ENCODE measurements at regions not wholly inside any gene's neighbourhood (a gene's known extent, or its start where the extent isn't known, plus 50 kb on each side); places are given as distances from the start of the nearest gene placed in this dataset.

DNA sequence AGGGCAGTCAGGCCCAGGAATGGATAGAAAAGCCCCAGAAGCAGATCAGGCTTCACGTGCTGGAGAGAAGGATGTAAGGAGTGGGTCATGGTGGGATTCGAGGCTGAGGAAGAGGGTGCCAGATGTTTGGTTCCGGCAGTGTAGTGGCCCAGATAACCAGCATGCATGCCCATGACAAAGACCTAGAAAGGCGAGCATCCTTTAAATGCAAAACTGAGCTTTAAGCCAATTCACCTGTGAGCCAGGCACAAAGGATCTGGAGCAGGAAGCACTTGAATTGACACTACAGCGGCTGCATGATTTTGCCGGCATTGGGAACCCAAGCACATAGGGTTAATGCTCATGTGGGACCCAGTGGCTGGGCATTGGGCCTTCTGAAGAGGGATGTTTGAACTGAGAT, 185.5 kb downstream of the TRIM29 start:
- TF ChIP-seq, protein P1, sequence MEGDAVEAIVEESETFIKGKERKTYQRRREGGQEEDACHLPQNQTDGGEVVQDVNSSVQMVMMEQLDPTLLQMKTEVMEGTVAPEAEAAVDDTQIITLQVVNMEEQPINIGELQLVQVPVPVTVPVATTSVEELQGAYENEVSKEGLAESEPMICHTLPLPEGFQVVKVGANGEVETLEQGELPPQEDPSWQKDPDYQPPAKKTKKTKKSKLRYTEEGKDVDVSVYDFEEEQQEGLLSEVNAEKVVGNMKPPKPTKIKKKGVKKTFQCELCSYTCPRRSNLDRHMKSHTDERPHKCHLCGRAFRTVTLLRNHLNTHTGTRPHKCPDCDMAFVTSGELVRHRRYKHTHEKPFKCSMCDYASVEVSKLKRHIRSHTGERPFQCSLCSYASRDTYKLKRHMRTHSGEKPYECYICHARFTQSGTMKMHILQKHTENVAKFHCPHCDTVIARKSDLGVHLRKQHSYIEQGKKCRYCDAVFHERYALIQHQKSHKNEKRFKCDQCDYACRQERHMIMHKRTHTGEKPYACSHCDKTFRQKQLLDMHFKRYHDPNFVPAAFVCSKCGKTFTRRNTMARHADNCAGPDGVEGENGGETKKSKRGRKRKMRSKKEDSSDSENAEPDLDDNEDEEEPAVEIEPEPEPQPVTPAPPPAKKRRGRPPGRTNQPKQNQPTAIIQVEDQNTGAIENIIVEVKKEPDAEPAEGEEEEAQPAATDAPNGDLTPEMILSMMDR (IDR thresholded peaks at IDR 0.05; ENCODE audit: unreplicated experiment): no peak
- no peaks in the 10 kb centered on the region for H3K36me3 Mint-ChIP-seq (ENCODE audit: insufficient read depth)
- no peak for DNase-seq (ENCODE audit: low spot score, unreplicated experiment)
- no peaks in the 10 kb centered on the region for H3K4me1 Mint-ChIP-seq (ENCODE audit: low read depth)
- H3K27ac Mint-ChIP-seq: no peak overlapping the region
- H3K4me3 Mint-ChIP-seq (ENCODE audit: low read depth): no peak overlapping the region
- H3K9me3 Mint-ChIP-seq (ENCODE audit: low read depth): no peaks in the 10 kb centered on the region
- peaks cover 14% of the 10 kb centered on the region for H3K27me3 Mint-ChIP-seq

DNA sequence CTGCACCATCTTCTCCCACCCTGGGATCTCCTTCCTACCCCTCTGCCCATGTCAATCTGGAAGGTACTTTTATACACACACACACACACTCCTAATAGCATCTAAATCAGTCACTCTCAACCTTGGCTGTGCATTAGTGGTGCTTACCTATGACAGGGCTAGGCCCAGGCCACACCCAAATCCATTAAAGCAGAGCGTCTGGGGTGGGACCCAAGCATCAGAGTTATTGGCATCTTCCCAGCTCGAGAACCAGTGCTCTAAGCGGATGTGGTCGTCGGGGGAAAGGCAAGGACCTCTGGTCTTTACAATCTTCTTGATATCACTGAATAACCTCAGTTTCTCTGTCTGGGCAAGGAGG, 194.6 kb downstream of the TRIM29 start:
- H3K4me3 Mint-ChIP-seq (ENCODE audit: low read depth): no peak overlapping the region
- H3K4me1 Mint-ChIP-seq (ENCODE audit: low read depth): no peaks in the 10 kb centered on the region
- no peaks in the 10 kb centered on the region for H3K36me3 Mint-ChIP-seq (ENCODE audit: insufficient read depth)
- H3K27me3 Mint-ChIP-seq: peaks cover 33% of the 10 kb centered on the region
- no peak overlapping the region for H3K27ac Mint-ChIP-seq
- H3K9me3 Mint-ChIP-seq (ENCODE audit: low read depth): no peaks in the 10 kb centered on the region
- no peak for DNase-seq (ENCODE audit: low spot score, unreplicated experiment)
- TF ChIP-seq, protein P1 (IDR thresholded peaks at IDR 0.05; ENCODE audit: unreplicated experiment): no peak

DNA sequence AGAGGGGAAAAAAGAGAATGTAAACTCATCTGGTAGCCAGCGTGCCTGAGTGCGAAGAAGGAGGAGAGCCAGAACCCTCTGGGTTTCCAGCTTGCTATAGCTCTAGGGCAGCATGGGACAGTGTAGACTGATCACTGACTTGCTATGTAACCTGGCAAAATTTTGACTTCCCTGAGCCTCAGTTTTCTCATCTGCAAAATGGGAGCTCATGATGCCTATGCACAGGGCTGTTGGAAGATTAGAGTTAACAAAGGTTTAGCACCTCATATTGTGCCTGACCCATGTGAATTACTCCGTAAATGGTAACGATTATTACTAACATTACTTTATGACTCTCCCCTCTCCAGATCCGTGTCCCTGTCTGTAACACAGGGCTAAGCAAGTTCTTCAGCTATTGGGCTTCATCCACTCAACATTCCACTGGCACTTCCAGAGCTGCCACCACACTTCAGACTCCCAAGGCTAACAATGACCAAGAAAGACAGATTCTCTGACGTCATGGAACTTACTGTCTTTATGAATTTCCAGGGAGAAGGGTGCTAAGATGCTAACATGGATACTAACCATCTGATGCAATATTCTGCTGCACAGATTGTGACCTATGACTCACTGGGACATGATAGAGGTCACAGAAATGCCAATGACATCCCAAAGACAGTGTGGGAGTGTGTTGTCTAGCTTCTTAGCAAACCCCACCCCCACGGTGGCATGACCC, 195.2 kb downstream of the TRIM29 start:
- TF ChIP-seq, protein P1 (IDR thresholded peaks at IDR 0.05; ENCODE audit: unreplicated experiment): no peak
- Mint-ChIP-seq H3K4me3 (ENCODE audit: low read depth) (no peak overlapping the region), H3K4me1 (ENCODE audit: low read depth) (no peaks in the 10 kb centered on the region), H3K36me3 (ENCODE audit: insufficient read depth) (no peaks in the 10 kb centered on the region), H3K27me3 (peaks cover 34% of the 10 kb centered on the region), H3K9me3 (ENCODE audit: low read depth) (no peaks in the 10 kb centered on the region), H3K27ac (no peak overlapping the region)
- no peak for DNase-seq (ENCODE audit: low spot score, unreplicated experiment)

DNA sequence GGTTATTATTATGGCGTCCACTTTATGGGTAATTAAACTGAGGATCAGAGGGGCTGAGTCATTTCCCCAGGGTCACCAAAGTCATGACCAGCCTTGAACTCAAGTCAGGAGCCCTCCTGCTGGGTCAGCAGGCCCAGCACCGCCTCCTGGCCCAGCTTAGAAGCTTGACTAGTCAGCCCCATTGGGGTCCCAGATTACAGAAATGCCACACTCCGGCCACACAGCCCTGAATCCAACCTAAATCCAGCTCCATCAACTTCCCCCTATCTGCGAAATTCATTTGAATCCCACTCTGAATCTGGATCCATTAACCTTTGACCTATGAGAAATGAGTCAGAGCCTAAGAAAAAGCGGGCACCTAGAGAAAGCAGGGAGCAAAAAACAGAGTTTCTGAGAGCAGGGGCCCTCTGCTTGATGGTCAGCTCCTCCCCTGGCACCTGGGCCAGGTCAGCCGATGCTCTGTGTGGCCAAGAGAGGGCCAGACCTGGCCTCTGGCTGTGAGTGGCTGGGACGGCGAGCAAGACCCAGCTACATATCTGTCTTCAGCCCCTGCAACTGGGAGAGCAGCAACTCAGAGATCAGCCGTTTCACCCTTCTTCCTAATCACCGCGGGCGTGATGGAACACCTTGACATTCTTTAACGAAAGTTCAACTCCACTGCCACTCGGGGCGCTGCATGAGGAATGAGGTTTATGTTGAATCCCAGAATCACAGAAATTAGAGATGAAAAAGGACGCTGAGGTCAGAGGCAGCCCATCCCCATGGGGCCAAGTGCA, 196.1 kb downstream of the TRIM29 start:
- peaks cover 33% of the 10 kb centered on the region for H3K27me3 Mint-ChIP-seq

GRCh38 chr11:119941171-119941570, 196.7 kb downstream of the TRIM29 start:
- Mint-ChIP-seq H3K36me3 (ENCODE audit: insufficient read depth) (no peaks in the 10 kb centered on the region), H3K9me3 (ENCODE audit: low read depth) (no peaks in the 10 kb centered on the region), H3K4me1 (ENCODE audit: low read depth) (no peaks in the 10 kb centered on the region), H3K27me3 (peaks cover 38% of the 10 kb centered on the region), H3K4me3 (ENCODE audit: low read depth) (no peak overlapping the region), H3K27ac (no peak overlapping the region)
- TF ChIP-seq, protein P1 (IDR thresholded peaks at IDR 0.05; ENCODE audit: unreplicated experiment): no peak
- DNase-seq (ENCODE audit: low spot score, unreplicated experiment): no peak

More for the DNA sequence above, 196.1 kb downstream of the TRIM29 start:
- H3K27ac Mint-ChIP-seq: peak overlapping the region; percentile 89
- DNase-seq (ENCODE audit: low spot score, unreplicated experiment): no peak
- TF ChIP-seq, protein P1 (IDR thresholded peaks at IDR 0.05; ENCODE audit: unreplicated experiment): peak; percentile 43
- no peaks in the 10 kb centered on the region for H3K36me3 Mint-ChIP-seq (ENCODE audit: insufficient read depth)
- H3K4me1 Mint-ChIP-seq (ENCODE audit: low read depth): no peaks in the 10 kb centered on the region
- H3K4me3 Mint-ChIP-seq (ENCODE audit: low read depth): no peak overlapping the region
- no peaks in the 10 kb centered on the region for H3K9me3 Mint-ChIP-seq (ENCODE audit: low read depth)
